MV-4-11 (cell line): ENCODE measurements at regions not wholly inside any gene's neighbourhood (a gene's known extent, or its start where the extent isn't known, plus 50 kb on each side); places are given as distances from the start of the nearest gene placed in this dataset.

Source experiments
- DNase-seq: peaks from one replicate; lab custom pipeline; 2025; lab: John Stamatoyannopoulos, UW

GRCh38 chrX:39402158-39402557 lies 600.9 kb downstream of the MID1IP1 start:
- DNase-seq, result no peak

DNA sequence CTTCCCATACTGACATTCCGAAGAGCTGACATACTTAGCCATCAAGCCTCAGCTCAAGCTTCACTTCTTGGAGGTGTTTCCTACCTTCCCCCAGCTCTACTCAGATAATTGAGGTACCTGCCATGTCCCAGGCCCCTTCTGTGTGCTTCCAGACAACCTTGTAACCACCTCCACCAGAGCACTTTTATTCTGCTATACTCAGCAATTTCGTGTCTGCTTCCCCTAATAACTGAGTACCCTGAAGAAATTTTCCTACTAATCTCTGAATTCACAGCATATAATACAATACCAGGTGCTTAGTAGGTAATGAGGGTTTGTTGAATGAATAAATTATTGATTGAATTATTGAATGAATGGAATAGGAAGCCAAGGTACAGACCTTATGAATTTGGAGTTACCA lies 605.5 kb downstream of the MID1IP1 start:
- no peak for DNase-seq

DNA sequence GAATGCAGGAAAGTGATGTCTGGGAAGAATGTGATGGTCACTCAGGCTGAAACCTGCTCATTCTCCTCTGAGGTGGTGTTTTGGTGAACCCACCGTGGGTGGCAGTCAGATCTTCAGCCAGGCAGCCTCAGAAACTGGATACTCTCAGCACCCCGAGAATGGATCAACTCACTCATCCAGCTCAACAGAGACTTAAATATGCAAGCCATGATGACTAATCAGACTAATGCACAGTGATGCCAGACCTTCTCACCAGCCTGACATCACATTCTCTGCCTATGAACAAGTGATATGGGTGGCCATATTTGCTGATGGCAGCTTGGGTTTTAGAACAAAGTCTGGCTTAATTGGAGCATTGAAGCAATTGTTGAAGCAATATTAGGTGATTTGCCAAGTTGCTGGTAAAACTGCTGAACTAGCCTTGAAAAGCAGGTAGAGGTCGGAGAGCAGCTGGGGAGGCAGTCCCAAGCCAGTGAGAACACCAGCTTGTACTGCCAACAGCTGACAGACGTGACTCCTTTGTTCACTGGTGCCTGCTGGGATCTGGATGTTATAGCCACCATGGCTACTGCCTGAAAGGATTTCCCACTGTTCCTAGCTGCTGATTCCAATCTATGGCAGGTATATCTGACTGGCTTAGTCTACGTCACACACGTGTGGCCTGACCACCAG lies 608.1 kb downstream of the MID1IP1 start:
- no peak for DNase-seq

GRCh38 chrX:39414290-39414854 lies 613.1 kb downstream of the MID1IP1 start:
- DNase-seq, result no peak

DNA sequence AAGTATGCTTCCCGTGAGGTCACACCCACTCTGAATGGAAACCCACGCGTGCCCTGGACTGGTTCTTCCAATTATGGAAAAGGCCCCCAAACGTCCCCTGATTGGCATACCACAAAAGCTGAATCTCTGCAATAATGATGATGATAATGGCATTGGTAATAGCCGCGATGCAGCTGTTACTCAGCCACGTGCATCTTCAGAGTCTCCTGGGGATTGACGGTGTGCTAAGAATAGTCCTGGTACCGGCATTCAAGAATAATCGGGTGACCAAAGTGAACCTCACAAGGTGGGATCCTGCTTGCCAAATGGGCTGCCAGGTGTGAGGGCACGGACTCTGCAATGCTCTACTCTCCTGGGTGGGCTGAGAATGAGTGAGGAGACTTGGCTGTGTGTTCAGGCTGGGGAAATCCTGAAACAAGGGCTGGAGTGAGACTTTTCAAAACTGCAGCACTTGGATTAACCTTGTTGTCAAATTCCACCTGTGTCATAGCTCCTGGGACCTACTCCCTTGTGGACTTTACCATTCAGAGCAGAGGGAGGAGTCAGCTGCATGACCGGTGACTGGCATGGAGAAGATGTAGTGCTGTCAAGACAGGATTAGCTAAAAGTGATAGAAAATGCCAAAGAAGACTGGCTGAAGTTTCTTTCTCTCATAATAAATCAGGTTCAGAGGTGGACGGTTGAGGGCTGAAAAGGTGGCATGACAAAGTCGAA lies 615.4 kb downstream of the MID1IP1 start:
- DNase-seq, result no peak

GRCh38 chrX:39418254-39418704 lies 617.0 kb downstream of the MID1IP1 start:
- DNase-seq, result no peak

- DNase-seq, result no peak
Observed at GRCh38 chrX:39418731-39419638, 617.7 kb downstream of the MID1IP1 start.

DNA sequence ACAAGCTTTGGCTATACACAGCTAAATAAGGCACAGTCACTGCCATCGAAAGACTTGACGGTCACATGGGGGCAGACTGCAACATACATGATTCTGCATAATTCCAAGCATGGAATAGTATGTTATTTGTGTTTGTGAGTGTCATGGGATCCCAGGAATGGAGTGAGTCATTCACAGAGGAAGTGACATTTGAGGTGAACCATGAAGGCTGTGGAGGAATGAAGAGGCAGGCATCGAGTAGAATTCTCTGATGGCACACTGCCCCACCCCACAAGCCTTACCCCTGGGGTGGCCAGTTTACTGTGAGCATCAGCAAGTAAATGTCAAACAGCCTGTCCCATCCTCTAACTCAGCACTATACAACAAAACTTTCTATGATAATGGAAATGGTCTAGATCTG lies 619.7 kb downstream of the MID1IP1 start:
- DNase-seq, result no peak

GRCh38 chrX:39425124-39425806 lies 624.0 kb downstream of the MID1IP1 start:
- no peak for DNase-seq

DNA sequence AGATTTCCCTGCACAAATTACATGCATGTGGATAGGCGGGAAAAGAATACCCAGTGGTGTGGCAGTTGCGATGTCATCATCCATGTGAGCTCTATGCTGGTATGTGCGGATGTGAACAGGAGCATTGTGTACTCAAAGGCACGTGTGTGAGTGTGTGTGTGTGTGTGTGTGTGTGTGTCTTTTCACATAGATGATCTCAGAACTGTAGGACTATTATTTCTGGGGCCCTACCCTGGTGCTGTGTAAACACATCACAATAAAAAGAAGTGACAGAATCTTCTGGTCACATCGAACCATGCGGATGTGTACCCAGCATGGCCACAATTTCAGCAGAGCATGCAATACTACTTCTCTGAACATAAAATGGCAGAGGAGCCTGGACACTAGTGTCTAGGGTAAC lies 624.8 kb downstream of the MID1IP1 start:
- DNase-seq, result no peak

DNA sequence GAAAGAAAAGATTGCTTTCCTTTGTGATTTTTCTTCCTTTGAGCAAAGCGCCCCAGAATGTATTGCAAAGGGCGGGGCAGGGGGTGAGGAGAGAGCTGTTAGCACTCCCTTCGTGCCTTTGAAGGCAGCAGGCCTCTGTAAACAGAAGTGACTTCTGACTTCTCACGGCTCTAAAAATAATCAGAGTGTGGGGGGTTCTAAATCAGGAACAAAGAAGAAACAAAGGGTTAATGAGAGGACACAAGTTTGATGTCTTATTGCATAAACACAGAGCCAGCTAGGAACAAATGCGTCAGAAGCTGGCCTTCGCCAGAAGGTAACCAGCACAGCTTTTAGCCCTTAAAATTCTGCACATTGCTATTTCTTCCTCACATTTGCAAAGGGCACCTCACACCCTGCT lies 626.2 kb downstream of the MID1IP1 start:
- DNase-seq, result peak; percentile 85

- DNase-seq, result peak; percentile 55
Observed at GRCh38 chrX:39427906-39428305, 626.6 kb downstream of the MID1IP1 start.

- no peak for DNase-seq
Observed at GRCh38 chrX:39430551-39430950, 629.3 kb downstream of the MID1IP1 start.

GRCh38 chrX:39431893-39432292 lies 630.6 kb downstream of the MID1IP1 start:
- no peak for DNase-seq

GRCh38 chrX:39434671-39435070 lies 633.4 kb downstream of the MID1IP1 start:
- peak; percentile 83 for DNase-seq

DNA sequence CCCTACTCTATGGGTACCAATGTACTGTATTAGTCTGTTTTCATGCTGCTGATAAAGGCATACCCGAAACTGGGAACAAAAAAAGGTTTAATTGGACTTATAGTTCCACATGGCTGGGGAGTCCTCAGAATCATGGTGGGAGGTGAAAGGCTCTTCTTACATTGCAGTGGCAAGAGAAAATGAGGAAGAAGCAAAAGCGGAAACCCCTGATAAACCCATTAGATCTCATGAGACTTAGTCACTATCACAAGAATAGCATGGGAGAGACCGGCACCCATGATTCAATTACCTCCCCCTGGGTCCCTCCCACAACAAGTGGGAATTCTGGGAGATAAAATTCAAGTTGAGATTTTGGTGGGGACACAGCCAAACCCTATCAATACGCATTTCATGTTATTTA lies 635.3 kb downstream of the MID1IP1 start:
- peak; percentile 78 for DNase-seq

DNA sequence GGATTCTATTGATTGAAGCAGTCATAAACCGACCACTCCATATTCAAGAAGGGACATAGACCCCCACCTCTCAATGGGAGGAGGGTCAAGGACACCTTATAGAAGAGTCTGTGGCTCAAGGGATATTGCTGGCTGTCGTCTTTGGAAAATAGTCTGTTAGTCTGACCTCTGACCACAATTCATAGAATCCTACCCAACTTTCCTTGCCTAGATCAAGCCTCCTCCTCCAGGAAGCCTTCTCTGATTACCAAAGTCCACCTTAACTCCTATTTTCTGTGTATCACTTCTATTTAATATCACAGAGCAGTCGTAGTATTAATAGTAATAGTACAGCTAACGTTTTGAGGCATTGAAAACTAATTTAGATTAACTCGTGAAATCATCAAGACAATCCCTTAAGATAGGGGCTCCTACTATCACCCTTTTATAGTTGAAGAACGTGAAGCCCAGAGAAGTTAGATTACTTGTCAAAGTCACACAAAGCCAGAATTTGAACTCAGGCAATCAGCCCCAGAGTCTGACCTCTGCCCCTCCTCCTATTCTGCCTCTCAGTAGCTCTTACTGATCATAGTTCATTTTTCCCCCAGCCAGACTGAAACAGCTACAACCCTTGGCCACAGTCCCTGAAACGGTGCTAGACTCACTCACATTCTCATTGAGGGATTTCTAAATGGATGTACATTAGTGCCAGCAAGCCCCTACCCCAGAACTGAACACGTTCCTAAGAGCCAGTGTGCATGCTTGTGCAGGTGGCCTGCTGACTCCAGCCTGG lies 636.6 kb downstream of the MID1IP1 start:
- DNase-seq, result no peak

GRCh38 chrX:39438603-39439602 lies 637.6 kb downstream of the MID1IP1 start:
- no peak for DNase-seq

DNA sequence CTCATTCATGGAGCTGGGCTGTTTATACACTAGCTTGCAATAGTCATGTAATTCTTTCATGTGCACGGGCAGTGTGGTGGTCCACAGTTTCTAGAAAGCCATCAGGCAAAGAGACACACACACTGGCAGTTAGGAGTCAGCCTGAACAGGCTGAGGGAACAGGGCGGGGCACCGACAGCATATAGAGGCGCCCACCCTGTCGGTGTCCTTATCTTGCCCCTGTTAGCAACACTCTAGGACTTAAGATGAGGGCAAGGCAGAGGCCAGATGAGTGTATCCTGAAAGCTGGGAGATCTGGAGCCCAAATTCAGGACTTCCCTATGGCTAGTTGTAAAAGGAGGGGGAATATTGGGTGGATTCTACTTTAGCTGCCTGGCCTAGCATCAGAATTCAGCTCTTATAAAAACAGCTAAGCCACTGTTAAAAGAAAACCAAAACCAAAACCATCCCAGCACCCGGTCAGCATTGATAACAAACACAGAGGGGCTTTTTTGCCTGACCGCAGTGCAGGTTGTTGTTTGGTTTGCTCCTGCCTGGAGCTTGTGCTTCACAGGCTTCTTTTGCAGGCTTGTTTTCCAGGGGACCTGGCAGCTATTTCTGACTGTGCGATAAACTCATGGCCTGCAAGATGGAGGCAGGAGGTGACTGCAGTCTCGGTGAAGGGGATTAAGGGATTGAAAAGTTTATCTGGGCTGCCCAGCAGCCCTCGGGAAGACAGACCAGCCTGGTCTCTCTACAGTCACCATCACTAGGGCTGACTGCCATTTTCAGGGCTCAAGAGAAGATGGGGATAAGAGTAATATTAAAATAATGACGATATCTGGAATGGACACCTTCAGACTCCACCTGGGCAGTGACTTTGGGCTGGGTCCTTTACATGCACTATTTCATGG lies 638.9 kb downstream of the MID1IP1 start:
- no peak for DNase-seq
